Heart left ventricle (tissue), 16 donors: ENCODE measurements at regions not wholly inside any gene's neighbourhood (a gene's known extent, or its start where the extent isn't known, plus 50 kb on each side); places are given as distances from the start of the nearest gene placed in this dataset.

Experiments
- ATAC-seq, 4 donors: fragments of 200-7000 bp; cut with Tn5 transposase; one replicate each; pipeline ENCODE4 v1.9.1; 2020 to 2022; ENCODE audit warnings: moderate library complexity in 4 of 4, mild to moderate bottlenecking in 3 of 4, moderate number of reproducible peaks in 1 of 4
- DNase-seq, 5 donors: peaks; one replicate each; pipeline ENCODE4 v3.0.0-alpha.2; 2020
- H3K27ac ChIP-seq, 12 donors: fragments of 200-600 bp; sonication (generic) in 4 of 12; one replicate each; pipeline versions ENCODE4 v1.5.0 to v1.8.0; 2016 to 2022; ENCODE audit warnings: mild to moderate bottlenecking in 2 of 12
- H3K27me3 ChIP-seq, 9 donors: fragments of 200-600 bp; sonication (generic) in 2 of 9; one replicate each; pipeline versions ENCODE4 v1.5.1 to v1.8.0; 2016 to 2022; ENCODE audit warnings: mild to moderate bottlenecking in 3 of 9
- H3K36me3 ChIP-seq, 9 donors: fragments of 200-600 bp; sonication (generic) in 2 of 9; one replicate each; pipeline versions ENCODE4 v1.5.0 to v1.8.0; 2018 to 2022; ENCODE audit warnings: mild to moderate bottlenecking in 2 of 9
- H3K4me1 ChIP-seq, 12 donors: fragments of 200-600 bp; sonication (generic) in 4 of 12; one replicate each; pipeline versions ENCODE4 v1.5.0 to v1.8.0; 2016 to 2022; ENCODE audit warnings: mild to moderate bottlenecking in 3 of 12
- H3K4me3 ChIP-seq, 12 donors: fragments of 200-600 bp; sonication (generic) in 4 of 12; one replicate each; pipeline versions ENCODE4 v1.5.0 to v1.8.0; 2017 to 2022; ENCODE audit warnings: mild to moderate bottlenecking in 9 of 12, moderate library complexity in 4 of 12
- H3K9me3 ChIP-seq, 12 donors: fragments of 200-600 bp; sonication (generic) in 4 of 12; one replicate each; pipeline versions ENCODE4 v1.5.0 to v1.8.0; 2016 to 2022; ENCODE audit warnings: mild to moderate bottlenecking in 1 of 12
- CTCF ChIP-seq, 12 donors: fragments of 200-600 bp; sonication (generic) in 4 of 12; IDR thresholded peaks; one replicate each; pipeline versions ENCODE4 v1.5.0 to v1.8.0; 2018 to 2022; ENCODE audit warnings: antibody characterized with exemption in 12 of 12, mild to moderate bottlenecking in 5 of 12
- POLR2A ChIP-seq, 2 donors: fragments of 450-650 bp; IDR thresholded peaks; one replicate each; pipeline ENCODE4 v1.6.1; 2017; ENCODE audit warnings: antibody characterized with exemption in 2 of 2, mild to moderate bottlenecking in 2 of 2, moderate library complexity in 2 of 2
- WGBS, 4 donors: extraction: QIAGEN DNeasy Blood & Tissue Kit in 2 of 4; methylation state at CpG; one replicate each; pipeline versions ENCODE4 v1.1.5 to v1.1.7; 2013 to 2018; 5-methylcytosine and 5-hydroxymethylcytosine counted together
- intact Hi-C, 10 donors: fragments of 100-400 bp; cut with DNase I; formaldehyde crosslinking; loops; one replicate each; pipeline versions ENCODE4 v1.11.1 to v1.14.2; 2022
- donor health status: ischemic (EF 13 %, LVEDD 7.1; RV severe dilation, severe dysfunction).
- donor health status: healthy with polysubstance abuse.
- donor health status: DM: no; HTN: yes; CAD: no.
- donor health status: DM: no; HTN: no; CAD: no.
- donor health status: ischemic (EF 25% LVEDD 6.9; RV normal size, moderate dysfunction).
- donor health status: ischemic (EF 25% LVEDD 5.7; RV mildly dilated, moderate dysfunction).
- donor health status: healthy.
- donor health status: DM: yes; HTN: yes; CAD: no.
- donor health status: ischemic (EF 35%, LVEDD 5.7; RV mildly dilated, moderate dysfunction).
- donor health status: nonischemic (EF 11% LVEDD 7.7; RV severe dilation, severe dysfunction).
- donor health status: DM: yes; HTN: yes; CAD: no.
- donor health status: PGD.
- donor health status: ischemic (EF 29% LVEDD 5.4; RV normal size, mild dysfunction).
- donor health status: nonischemic (EF 23%, LVEDD 6.1; RV moderate dilation, normal function).

DNA sequence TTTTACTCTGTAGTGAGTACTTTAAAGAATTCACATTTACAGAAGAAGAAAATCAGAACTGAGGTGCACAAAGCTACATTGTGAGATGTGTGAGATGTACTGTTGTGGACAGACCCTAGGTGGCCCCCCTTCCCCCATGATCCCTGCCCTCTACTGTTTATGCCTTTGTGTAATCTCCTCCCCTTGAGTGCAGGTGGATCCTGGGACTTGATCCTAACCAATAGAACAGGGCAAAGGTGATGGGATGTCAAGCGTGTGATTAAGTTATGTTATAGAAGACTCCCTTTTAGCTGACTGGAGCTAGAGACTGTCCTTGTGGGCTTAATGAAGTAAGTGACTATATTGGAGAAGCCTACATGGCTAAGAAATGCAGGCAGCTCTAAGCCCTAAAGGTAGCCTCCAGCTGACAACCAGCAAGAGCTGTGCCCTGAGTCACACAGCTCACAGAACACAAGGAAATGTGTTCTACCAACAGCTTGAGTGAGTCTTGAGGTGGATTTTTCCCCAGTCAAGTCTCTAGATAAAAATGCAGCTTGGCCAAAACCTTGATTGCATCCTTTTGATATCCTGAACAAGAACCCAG, 225.2 kb upstream of the LEF1 start:
- no peaks in the 10 kb centered on the region for H3K4me1 ChIP-seq
- 72 to 91% (median 87%) methylated on average over 1 of the region's 1 CpG for WGBS, 4 donors
- TF ChIP-seq POLR2A (IDR thresholded peaks at IDR 0.05) (no peak), CTCF (IDR thresholded peaks at IDR 0.05) (no peak)
- no peak overlapping the region for H3K27ac ChIP-seq
- intact Hi-C loops: no loop called here
- ATAC-seq: no peak
- no peak overlapping the region for H3K4me3 ChIP-seq
- H3K36me3 ChIP-seq: no peaks in the 10 kb centered on the region
- H3K9me3 ChIP-seq: no peaks in the 10 kb centered on the region
- no peak for DNase-seq
- H3K27me3 ChIP-seq: no peaks in the 10 kb centered on the region

DNA sequence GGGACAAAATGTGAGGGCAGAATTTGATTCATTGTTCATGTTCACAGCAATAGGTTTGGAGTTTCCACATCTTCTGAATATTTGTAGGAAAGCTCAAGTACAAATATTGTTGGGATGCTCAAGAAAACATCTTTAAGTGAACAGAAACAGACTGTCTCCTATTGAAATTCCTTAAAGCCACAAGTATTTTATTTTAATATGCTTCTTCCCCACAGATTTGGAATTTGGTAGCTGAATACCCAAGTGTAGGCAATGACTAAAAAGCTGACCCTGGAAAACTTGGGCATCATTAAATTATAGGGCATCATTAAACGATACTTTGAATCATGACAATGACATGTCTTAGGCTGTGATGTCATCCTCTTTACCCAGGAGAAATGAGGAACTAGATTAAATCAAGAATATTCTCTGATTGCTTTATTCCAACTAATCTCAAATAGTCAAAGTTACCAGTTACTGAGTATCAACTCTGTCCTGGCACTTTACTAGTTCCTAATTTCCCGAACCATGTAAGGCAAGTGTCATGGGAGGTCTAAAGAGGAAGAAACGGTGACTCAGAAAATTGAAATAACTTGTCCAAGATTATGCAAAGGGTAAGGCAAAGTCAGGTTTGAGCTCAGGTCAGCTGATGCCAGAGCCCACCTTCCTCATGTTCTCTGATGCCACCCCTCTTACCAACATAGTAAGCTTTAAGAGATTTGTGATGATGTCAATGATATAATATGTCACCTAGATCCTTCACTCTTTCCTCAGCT, 223.1 kb upstream of the LEF1 start:
- ATAC-seq: no peak
- Histone ChIP-seq H3K4me1 (no peaks in the 10 kb centered on the region), H3K27ac (no peak overlapping the region), H3K9me3 (no peaks in the 10 kb centered on the region), H3K4me3 (no peak overlapping the region), H3K27me3 (peaks cover 0 to 3% (median 0%) of the 10 kb centered on the region in 9 donors), H3K36me3 (no peaks in the 10 kb centered on the region)
- intact Hi-C loops: no loop called here
- no peak for TF ChIP-seq POLR2A (IDR thresholded peaks at IDR 0.05)
- TF ChIP-seq CTCF (IDR thresholded peaks at IDR 0.05): no peak
- 86 to 90% (median 89%) methylated on average over 3 of the region's 3 CpGs for WGBS, 4 donors
- no peak for DNase-seq

DNA sequence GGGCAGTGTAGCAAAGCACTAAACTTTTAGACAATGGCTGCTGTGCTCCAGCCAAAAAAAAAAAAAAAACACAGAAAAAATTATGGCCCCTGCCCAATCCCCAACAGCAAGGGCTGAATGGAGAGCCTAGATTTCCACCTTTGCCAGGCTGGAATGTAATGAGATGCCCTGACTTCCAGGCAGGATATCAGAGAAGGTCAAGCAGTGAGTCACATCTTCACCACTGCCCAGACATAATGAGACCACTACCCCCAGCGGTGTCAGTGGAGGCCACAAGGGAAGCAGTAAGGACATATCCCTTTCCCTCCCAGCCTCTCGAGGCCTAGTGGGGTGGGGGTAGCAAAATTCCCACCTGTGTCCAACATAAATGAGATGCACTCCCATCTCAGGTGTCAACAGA, 216.3 kb upstream of the LEF1 start:
- H3K4me3 ChIP-seq: no peak overlapping the region
- no peak overlapping the region for H3K27ac ChIP-seq
- TF ChIP-seq POLR2A (IDR thresholded peaks at IDR 0.05) (no peak), CTCF (IDR thresholded peaks at IDR 0.05) (no peak)
- WGBS, 4 donors: 83 to 92% (median 85%) methylated on average over 2 of the region's 2 CpGs
- DNase-seq (no peak), ATAC-seq (no peak)
- no peaks in the 10 kb centered on the region for H3K36me3 ChIP-seq
- intact Hi-C loops: no loop called here
- H3K9me3 ChIP-seq: no peaks in the 10 kb centered on the region
- peaks cover 0 to 8% (median 0%) of the 10 kb centered on the region in 9 donors for H3K27me3 ChIP-seq
- no peaks in the 10 kb centered on the region for H3K4me1 ChIP-seq

- WGBS, 4 donors: 81 to 89% (median 85%) methylated on average over 1 of the region's 1 CpG
- intact Hi-C loops: no loop called here
- no peak for ATAC-seq
- no peak overlapping the region for H3K4me3 ChIP-seq
- H3K4me1 ChIP-seq: no peaks in the 10 kb centered on the region
- TF ChIP-seq POLR2A (IDR thresholded peaks at IDR 0.05): no peak
- no peak for TF ChIP-seq CTCF (IDR thresholded peaks at IDR 0.05)
- no peaks in the 10 kb centered on the region for H3K36me3 ChIP-seq
- H3K9me3 ChIP-seq: no peaks in the 10 kb centered on the region
- H3K27ac ChIP-seq: no peak overlapping the region
- H3K27me3 ChIP-seq: peaks cover 0 to 8% (median 0%) of the 10 kb centered on the region in 9 donors
- DNase-seq: no peak
Measured at GRCh38 chr4:108384544-108384943, 215.8 kb upstream of the LEF1 start.
